HS-27A (cell line): ENCODE measurements at regions not wholly inside any gene's neighbourhood (a gene's known extent, or its start where the extent isn't known, plus 50 kb on each side); places are given as distances from the start of the nearest gene placed in this dataset.
"Not testable (repeated sequence)": the region's sequence is repeated elsewhere in the genome, so short reads cannot be mapped to it uniquely, and the experiment has no call there.

Source experiments
- DNase-seq: peaks from one replicate; pipeline ENCODE4 v3.0.0-alpha.2; 2012; ENCODE audit warnings: low read depth, missing footprints

DNA sequence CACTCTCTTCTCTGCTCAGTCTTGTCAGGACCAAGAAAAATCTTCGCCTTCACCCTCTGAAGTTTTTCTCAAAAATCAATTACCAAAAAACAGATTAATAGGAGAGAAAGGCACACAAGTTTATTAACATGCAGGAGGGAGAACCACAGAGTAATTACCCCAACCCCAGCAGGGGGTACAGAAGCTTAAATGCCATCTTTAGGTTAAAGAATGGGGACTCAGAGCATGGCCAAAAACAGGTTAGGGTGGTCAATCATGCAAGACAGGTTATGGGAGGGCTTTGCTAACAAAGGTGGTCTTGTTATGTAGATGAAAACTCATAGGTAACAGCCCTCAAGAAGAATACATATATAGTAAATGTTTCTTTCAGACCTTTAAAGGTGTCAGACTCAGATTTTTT, 100.5 kb upstream of the BTN3A2 start:
- DNase-seq = no peak

DNA sequence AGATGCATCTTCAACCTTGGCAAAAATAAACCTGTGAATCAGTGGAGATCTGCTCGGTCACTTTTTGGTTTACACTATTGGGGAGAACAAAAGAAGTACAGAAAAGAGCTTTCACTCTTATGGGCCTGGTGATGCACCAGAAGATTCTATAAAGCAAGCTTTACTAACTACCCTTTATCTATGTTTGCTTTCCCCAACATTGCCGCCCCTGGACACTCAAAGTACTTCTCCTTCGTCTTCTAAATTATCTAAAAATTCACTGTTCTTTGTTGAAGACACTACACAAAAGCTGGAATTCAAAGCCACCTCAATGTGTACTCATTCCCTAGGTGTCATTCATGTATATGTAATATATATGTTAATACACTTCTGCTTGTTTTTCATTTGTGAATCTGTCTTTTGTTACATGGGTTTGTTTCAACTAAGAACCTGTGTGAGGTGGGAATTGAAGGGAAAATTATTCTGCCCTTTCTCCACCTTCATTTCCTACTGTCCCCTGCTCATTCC, 97.9 kb upstream of the BTN3A2 start:
- DNase-seq = no peak

DNA sequence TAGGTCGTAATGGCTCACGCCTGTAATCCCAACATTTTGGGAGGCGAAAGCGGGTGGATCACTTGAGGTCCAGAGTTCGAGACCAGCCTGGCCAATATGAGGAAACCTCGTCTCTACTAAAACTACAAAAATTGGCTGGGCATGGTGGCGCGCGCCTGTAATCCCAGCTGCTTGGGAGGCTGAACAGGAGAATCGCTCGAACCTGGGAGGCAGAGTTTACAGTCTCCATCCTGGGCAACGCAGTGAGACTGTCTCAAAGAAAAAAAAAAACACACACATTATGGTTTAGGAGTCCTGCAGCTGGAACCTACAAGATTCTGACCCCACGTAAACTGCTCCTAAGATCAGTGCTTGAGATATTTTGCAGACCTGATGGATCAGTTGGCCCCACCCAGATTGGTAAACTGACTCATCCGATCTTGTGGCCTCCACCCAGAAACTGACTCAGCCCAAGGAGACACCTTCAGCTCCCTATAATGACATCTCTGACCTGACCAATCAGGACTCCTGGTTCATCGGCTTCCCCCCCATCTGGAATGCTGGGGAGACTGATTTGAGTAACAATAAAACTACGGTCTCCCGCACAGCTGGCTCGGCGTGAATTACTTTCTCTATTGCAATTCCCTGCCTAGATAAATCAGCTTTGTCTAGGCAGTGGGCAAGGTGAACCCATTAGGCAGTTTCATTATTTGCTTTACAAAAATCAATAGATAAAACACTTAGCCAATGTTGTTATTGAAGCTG, 96.2 kb upstream of the BTN3A2 start:
- no peak for DNase-seq

DNA sequence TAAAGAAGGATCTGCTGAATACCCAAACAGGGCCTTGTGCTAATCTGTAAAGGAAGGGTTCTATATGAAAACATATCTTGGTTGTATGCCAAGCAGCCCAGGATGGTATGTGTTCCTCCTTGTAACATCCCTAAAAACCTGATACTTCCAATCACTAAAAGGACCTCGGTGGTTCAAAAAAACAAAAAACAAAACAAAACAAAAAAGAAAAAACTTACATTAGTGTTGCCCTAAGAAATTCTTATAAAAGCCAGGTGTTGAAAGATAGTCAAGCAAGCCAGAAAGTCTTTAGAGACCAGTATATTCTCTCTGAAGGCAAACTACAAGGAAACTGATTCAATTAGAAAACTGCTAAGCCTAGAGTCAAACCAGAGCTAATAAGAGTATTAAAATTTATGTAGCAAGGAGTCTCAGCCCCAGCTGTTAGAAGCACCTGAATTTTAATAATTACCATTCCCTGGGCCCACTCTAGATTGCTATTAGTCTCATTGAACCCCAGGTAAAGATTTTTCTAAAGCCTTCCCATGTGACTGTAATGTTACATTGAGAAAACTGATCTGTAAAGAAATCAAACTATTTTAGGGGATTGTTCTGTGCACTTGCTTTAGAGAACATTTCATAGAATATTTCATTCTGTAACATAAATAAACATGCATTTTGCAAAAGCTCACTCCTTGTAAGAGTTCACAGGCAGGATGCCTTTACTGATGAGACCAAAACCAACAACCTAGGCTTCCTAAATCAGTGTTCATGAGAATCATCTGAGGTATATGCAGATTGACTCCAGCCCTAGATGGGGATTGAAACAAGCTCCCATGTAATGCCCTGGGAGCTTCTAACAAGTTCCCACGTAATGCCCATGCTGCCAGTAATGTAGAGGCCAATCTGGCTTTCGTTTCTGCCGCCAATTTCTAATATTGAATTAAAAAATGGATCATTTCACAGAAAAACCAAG, 95.2 kb upstream of the BTN3A2 start:
- DNase-seq = no peak

DNA sequence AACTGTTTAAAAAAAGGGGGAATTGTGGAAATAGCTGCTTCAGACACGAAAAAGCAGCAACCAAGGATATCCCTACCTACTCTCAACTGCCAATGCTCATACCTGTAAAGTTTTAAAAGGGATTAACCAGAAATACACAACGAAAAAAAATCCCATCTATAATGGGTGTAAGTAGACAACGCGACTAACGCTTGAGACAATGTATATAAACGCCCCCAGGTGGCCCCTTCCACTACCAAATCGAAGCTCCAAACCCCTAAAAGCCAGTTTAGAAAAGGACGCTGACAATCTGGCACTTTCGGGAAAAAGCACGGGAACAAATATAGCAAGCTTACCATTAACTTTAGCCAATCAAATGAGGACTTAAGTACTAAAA, 94.5 kb upstream of the BTN3A2 start:
- DNase-seq = no peak

DNA sequence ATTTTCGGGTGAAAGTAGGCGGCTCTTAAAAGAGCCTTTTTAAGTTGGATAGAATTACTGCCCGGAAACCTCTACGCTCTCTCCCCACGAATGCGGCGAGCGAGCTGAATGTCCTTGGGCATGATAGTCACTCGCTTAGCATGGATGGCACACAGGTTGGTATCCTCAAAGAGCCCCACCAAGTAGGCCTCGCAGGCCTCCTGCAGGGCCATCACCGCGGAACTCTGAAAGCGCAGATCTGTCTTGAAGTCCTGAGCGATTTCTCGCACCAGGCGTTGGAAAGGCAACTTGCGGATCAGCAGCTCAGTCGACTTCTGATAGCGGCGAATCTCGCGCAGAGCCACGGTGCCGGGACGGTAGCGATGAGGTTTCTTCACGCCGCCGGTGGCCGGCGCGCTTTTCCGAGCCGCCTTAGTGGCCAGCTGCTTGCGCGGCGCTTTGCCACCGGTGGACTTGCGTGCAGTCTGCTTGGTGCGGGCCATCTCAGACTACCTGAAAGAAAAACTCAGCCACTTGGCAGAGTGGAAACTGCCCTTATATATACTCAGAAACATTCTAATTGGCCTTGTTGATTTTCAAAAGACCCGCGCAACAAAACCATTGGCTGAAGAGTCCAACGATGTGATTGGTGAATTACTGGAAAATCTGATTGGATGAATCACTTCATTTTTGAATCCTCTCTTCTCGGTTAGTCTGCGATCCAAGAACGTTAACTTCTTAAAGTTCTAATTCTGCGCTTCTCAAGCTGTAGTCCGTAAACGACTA, 93.9 kb upstream of the BTN3A2 start:
- no peak for DNase-seq

DNA sequence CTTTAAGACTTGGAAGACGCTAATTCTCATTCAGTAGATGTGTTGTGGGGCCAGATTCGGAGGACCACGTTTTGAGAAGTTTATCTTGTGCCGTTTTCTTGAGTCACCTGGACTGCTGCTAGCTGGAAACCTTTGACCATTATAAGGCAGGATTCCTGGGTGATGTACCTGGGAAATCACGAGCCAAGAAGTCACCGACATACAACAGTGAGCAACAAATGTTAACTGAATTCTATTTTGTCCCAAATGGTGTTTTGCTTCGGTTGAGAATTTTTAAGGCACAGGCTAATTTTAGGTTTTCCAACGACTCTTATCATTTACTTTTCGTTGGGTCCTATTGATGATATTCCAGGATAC, 93.4 kb upstream of the BTN3A2 start:
- DNase-seq = no peak

DNA sequence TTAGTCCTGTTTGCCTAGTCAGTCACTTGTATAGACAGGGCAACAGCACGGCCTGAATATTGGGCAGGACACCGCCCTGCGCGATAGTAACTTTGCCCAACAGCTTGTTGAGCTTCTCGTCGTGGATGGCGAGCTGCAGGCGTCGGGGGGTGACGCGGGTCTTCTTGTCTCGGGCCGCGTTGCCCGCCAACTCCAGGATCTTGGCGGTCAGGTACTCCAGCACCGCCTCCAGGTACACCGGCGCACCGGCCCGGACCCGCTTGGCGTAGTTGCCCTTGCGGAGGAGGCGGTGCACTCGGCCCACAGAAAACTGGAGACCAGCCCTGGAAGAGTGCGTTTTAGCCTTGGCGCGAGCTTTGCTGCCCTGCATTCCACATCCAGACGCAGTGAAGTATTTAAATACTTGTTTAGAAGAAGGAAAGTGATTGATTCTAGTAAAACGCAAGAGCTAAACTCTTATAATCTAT, 92.8 kb upstream of the BTN3A2 start:
- no peak for DNase-seq

DNA sequence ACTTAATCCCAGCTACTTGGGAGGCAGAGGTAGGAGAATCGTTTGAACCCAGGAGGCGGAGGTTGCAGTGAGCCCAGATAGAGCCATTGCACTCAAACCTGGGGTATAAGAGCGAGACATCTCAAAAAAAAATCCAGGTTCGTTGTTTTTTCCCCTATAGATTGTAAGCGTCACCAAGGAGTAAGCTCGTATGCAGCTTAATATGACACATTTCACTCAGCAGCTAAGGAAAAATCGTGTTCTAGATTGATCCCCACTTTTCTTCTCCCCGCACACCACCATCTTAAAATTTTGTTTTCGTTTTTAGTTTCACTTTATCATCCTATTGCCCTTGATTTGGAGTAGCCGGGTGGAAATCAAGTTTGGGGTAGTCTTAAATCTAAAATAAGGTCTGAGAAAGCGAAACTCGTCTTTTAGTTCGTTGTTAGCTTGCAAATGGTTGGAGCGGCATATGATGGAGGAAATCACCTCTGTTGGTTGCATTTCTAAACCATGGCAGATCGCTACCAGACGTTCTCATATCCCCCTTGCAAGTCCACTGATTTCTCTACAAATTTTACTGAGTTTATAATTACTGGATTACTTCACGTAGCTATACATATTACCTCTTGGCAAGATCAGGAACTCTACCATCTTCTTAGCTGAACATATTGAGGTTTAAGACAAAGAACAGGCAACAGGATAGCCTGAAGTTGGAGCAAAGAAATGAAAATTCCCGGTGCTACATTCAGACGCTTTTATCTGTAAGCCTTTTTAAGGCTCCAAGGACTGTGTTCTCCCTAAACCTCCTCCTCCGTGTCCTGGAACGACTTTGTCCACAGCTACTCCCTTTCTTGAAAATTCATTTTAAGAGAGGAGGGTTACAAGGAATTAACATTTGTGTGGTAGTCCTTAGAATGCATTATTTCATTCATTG, 91.1 kb upstream of the BTN3A2 start:
- DNase-seq = no peak

DNA sequence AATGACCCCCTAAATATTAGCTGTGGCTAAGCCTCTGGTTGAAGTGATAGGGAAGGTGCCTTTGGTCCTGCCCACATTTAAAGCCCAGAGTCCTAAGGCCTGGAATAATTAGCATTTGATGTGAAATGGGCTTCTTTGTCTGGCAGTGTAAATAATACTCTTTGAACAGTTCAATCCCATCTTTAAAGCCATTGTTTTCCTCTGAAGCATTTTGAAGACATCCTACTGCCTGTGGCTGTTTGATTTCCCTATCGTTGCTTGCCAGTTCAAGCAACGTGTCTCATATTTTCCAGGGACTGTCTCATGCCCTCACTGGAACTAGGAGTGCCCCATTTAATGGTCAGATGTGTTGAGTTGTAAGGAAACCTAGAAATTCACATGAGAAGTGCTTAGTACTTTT, 89.3 kb upstream of the BTN3A2 start:
- no peak for DNase-seq

DNA sequence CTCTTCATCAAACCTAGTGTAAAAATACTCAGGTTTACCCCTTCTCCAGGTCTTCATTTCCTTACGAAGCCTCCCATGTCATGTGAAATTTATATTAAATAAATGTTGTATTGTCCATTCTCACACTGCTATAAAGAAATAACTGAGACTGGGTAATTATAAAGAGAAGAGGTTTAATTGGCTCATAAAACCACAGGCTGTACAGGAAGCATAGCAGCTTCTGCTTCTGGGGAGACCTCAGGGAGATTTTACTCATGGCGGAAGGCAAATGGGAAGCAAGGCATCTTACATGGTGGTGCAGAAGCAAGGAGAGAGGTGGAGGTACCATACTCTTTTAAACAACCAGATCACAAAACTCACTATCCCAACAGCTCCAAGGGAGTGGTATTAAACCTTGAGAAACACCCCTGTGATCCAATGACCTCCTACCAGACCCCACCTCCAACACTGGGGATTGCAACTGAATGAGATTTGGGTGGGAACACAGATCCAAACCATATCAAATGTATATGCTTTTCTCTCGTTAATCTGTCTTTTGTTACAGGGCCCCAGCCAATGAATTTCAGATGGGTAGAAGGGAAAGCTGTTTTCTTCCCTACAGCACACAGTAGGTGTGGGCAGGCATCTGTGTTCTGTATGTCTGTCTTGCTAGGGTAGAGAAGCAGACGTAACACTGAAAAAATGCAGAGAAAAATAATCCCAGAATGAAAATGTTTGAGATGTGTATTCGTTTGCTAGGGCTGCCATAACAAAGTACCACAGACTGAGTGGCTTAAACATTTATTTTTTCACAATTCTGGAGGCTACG, 88.0 kb upstream of the BTN3A2 start:
- DNase-seq = no peak

DNA sequence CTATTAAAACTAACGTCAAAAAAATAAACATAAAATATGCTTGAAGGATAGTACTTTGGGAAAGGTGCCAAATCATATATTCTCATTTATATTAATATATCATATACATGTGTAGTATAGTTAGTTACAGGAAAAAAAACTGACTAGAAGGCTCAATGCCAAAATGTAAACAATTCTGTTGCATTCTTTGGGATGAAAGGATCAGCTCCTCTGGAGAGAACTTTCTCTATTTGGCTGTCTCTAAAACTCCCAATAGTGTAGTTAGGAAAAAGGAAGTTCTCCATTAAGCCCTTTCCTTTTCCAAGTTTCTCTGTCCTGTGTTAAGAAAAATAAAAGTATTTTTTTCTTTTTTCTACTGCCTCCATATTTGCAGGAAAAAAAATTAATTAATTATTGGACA, 86.5 kb upstream of the BTN3A2 start:
- DNase-seq = no peak

DNA sequence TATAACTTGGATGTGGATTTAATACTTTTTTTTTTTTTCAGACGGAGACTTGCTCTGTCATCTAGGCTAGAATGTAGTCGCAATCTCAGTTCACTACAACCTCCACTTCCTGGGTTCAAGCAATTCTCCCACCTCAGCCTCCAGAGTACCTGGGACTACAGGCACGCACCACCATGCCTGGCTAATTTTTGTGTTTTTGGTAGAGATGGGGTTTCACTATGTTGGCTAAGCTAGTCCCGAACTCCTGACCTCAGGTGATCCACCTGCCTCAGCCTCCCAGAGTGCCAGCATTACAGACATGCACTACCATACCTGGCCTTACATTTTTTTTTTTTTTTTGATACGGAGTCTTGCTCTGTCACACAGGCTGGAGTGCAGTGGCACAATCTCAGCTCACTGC, 85.6 kb upstream of the BTN3A2 start:
- not testable (repeated sequence) for DNase-seq

DNA sequence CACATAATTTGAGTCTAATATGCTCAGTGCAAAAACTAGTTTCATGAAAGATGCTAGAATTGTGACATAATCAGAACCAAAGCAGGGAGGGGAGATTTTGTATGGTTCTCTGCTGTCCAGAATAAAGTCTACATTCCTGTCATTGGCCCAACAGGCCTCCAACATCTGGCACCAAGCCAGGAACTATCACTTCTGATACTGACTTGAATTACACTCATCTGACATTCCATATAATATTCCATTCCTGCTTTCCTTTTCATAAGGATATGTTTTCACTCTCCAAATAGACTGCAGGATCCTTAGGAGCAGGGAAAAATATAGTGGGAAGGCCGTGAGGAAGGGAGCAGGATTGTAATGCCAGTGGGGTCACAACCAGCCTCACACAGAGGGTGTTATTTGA, 84.6 kb upstream of the BTN3A2 start:
- no peak for DNase-seq

DNA sequence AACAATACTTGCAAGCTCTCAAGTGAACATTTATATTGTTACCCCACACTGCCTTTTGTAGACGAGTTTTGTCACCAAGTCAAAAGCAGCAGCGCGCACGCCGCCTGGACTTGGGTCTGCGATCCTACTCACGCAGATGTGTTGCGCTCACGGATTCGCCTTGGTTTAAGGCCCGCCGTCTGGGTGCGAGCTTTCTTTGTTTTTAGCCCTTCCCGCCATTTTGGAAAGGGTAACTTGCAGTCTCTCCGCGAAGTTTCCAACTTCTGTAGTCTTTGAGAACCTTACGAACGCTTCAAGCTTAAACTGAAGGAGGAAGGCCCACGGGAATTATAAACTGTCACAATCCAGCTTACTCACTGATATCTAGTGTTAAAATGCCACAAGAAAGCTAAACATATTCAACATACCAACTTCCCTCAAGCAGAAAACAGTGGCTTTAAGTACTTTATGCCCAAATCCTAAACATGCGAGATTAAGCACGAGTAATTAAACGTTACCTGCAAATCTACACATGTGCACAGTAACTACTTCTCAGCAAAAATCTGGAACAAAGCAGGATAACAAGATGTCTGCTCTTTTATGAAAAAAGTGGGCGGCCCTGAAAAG, 80.4 kb upstream of the BTN3A2 start:
- no peak for DNase-seq

DNA sequence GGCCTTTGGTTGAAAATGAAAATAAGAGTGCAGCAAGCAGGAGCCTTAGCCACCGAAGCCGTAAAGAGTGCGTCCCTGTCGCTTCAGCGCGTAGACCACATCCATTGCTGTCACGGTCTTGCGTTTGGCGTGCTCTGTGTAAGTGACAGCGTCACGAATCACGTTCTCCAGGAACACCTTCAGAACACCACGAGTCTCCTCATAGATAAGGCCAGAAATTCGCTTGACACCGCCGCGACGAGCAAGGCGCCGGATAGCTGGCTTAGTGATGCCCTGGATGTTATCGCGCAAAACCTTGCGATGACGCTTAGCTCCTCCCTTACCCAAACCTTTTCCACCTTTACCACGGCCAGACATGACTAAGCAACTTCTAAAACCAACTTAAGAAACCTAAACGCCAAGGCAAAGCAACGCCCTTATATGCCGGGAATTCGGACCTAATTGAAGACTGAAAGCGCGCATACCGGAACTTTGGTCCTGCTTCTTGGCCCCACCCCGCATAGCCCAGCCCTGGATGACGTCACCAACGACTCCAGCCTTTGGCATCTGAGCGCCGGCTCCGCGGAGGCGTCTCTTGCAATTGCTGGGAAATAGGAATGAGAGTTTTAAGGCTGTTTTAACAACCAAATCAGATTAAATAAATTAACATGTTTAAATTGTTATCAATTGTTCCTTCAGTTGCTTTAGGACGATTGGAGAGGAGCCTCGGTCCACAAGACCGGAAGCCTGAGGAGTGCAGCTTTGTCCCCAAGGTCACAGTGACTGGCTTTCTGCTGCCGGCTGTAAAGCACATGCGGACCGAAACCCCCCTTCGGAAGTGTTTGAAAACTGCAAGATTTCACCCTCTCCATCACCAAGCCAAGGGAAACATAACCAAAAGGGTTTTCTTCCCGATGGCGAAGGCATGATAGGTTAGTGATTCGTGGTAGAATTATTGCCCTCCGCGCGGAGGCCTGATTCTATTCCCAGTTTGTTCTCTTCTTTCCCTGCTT, 79.6 kb upstream of the BTN3A2 start:
- peak; percentile 99 for DNase-seq

DNA sequence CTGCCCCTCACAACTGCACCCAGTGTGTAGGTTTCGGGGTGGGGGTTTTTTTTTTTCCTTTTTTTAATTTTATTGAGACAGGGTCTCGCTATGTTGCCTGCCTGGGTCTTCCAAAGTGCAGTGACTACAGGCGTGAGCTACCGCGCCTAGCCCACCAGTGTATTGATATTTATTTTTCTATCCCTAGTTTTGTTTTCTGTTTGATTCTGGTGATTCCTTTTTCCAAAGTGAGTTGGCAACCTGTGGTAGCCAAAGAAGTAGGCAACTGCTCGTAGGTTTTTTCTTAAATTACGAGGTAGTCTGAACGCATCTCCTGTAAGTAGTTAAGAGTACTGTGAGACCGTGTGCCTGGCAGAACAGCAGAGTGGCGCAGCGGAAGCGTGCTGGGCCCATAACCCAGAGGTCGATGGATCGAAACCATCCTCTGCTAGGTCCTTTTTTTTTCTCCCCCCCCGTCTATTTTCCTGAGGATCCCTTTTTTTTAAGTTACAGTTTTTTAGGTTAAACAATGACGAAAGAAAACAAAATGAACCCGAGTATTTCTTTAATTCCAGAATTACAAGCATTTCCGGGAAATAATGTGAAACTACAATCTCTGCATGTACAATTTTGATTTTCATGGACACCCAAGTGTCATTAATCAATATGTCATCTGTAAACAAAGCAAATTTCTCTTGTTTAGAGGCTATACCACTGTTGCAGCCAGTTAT, 78.7 kb upstream of the BTN3A2 start:
- peak; percentile 66 for DNase-seq

DNA sequence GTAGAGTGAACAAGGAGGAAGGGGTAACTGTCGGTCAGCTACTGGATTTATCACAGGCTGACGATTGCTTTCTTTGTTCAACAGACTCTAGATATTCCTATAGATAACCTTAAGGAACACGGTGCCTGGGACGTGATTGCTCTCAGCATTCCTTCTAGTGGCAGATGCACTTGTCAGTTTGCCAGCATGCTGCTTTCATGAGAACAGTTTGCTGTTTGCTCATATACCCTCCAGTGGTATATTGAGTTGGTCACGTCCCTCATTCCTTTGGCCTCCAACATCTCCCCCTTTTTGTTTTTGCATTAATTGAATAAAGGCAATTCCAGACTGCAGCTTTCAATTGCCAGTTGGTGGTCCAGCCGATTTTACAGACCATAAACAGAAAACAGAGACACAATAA, 76.8 kb upstream of the BTN3A2 start:
- no peak for DNase-seq
